ENCODE measurements at regions not wholly inside any gene's neighbourhood (a gene's known extent, or its start where the extent isn't known, plus 50 kb on each side); places are given as distances from the start of the nearest gene placed in this dataset.
A peak's percentile ranks its signal among the peaks of the same experiment; 100 is the strongest.

DNA sequence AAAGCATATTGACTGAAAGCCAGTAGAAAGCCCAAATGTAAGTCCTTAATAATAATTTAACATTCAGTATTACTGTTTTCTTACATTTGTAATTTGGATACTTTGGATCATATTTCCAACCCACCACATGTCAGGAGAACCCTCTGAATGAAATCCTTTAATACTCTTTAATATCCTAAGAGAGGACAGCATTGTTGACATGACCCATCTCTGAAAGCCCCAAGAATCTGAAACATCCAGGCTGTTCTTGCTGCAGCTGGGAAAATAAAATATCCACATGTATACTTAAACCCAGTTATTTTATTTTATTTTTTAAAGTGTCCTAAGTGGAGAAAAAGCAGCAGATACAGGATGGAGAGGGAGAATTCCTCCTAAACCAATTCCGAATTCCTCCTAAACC lies 130.8 kb upstream of the RIPOR2 start:
- DNase-seq (ENCODE audit: low read depth): no peak

DNA sequence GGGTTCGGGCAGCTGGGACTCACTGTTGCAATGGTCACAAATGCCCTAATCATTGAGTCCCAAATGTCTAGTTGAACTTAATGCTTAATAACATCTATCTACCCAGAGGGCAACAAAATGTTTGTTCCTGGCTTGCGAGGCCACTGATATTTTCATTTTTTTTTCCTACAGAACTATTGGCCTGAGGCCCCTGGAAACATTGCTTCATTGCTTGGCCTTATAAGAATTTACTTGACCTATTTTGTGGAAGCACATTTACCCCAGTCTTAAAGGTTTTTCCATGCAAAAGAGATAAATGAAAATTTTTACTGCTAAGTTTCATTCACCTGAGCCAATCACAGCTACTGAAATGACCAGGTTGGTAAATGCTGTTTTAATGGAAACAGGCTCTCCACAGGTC lies 133.1 kb upstream of the RIPOR2 start:
- DNase-seq (ENCODE audit: low read depth): no peak

DNA sequence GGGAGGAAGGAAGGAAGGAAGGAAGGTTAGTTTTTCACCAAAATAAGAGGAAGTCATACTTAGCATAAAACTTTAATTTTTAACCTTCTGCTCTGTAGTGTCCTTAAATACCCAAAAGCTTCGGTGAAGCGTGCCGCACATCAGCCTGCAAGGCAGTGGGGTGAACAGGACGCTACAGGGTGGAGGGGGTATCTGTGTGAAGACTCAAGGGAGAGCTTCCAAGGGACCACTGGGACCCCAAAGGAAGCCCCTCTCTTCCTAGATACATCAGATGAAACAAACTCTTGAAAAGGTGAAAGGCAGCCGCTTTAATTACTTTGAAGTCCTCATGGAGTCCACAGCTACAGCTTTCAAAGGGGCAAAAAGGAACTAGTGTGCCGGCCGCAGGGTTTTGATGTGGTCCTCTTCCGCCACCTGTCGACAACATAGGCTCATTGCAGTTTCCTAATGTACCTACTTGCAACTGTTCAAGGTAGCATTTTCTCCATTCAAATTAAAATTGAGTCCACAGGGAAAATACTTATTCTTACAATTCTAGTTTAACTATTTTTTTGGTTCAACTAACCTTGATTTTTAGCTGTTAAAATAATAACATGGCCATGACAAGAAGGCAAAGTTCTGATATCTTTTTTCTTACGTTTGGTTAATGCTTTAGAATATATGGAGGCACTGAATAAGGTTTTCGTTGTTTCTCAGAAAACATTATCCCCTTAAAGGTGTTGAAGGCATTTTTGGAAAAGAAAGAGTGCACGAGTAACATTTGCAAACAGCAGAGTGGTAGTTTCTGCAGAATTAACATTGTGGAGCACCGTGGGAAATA lies 135.0 kb upstream of the RIPOR2 start:
- DNase-seq (ENCODE audit: low read depth): peak; percentile 57

DNA sequence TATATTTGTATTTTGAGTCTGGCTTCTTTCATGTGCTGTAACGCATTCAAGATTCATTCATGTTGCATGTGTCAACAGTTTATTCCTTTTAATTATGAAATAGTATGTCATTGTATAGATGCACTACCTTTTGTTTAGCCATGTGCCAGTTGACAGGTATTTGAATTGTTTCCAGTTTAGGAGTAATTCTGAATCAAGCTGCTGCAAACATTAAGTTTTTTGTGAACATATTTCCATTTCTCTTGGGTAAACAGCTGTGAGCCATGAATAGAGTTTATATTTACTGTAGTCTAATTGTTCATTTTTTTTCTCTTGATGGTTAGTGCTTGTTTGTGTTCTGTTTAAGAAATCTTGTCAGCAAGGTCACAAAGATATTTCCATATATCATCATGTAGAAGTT lies 142.4 kb upstream of the RIPOR2 start:
- DNase-seq (ENCODE audit: low read depth): no peak

DNA sequence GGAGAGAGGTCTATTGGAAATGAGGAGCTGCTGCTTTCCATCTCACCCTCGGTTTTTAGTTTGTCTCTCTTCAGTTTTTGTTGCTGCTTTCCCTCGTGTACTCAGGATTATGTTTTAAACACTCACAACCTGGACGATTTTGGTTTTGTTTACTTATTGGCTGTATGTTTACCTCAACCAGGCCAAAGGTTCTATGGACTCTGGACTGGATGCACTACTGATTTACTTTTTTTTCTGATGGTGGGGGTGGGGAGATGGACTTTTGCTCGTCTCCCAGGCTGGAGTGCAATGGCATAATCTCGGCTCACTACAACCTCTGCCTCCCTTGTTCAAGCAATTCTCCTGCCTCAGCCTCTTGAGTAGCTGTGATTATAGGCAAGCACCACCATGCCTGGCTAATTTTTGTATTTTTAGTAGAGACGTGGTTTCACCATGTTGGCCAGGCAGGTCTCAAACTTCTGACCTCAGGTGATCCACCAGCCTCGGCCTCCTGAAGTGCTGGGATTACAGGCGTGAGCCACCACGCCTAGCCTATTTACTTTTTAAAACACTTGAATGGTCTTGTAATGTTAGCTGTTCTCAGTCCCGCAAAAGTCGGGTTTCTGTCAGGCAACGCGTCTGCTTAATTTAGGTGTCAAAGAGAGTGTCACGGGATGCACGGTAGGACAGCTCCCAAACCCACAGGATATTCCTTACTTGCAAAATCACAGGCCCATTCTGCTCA lies 148.2 kb upstream of the RIPOR2 start:
- DNase-seq (ENCODE audit: low read depth): no peak

DNA sequence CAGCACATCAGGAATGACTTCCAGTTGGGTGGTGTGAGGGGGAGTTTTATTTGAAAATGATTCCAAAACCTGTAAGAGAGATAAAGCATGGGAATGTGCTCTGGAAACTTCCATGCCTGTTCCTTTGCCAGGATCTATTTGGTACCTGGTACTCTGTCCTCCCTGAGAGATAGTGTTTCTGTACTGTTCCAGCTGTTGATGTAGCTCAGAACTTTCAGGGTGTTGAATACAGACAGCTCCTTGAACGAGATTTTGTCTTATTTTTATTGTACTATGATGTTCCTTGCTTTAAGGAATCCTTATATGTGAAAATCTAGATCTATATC lies 148.7 kb upstream of the RIPOR2 start:
- no peak for DNase-seq (ENCODE audit: low read depth)

DNA sequence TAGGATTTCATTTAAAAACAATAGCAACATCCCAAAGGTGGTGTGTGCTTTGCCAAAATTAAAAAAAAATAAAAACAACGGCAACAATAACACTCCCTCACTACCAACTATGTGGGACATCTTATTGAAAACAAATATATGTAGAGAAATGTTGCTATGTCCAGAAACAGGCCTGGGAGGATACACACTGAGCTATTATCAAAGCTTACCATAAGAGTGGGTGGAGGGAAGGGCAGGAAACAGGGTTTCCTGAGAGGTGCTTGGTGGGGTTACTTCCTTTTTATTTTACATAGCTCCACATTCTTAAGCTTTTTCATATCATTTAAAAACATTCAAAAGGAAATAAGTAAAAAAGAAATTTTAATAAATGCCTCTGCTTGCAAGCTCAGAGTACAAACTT lies 150.0 kb upstream of the RIPOR2 start:
- no peak for DNase-seq (ENCODE audit: low read depth)

DNA sequence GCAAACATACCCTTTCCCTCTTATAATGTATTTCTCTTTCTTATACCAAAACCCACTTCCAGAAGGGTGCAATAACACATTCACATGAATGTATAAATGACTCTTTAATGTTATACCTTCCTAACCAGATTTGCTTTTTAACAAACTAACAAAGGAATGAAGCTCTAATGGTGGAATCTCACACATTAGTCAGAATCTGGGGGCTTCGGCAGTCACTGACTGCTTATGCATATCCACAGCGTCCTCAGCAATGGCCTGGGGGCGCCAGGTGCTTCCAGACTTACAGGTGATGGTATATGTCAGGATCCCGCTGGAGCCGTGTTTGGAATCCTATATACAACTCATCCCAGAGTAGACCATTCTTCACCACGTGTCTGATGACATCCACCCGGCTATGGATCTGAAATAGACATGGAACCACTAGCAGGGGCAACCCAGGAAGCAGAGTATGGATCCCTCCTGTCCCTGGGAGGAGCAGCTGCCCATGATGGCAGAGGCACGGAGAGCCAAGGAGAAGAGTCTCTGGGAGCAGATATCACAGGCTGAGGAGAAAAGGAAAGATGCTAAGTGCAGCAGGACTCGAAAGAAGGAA lies 150.8 kb upstream of the RIPOR2 start:
- DNase-seq (ENCODE audit: low read depth): no peak

DNA sequence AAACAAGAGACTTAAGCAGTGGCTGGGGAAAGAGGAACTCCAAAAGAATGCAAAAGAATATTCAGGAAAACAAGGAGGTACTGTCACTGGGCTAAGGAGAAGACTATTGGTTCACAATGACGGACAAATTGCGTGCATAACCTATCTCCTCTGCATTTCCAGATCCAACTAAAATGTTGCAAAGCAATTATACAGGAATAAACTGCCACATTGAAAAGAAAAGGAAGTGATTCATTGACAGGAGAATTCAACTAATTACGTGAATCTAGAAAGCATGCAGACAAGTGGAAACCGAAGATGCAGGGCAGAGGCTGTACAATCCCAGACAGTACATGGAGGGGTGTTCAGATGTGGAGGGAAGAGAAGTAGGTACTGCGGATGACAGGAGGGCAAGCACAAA lies 152.8 kb upstream of the RIPOR2 start:
- DNase-seq (ENCODE audit: low read depth): no peak

DNA sequence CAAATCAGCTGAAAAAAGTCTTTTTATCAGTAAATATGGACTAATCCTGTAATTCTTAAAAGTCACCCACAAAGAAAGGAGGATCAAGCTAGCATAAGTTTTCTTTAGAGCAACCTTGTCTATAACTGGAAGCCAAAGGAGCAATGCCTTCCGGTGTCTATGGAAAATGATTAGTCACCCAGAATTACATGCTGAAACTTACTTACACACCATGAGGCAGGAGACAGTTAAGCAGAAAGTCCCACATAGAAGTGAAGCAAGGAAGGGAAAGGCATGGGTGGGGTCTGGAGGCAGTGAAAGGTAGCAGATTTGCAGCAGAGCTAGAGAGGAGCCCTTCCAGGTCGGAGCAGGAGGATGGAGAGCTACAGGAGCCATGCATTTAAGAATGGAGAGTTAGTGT lies 153.7 kb upstream of the RIPOR2 start:
- no peak for DNase-seq (ENCODE audit: low read depth)

DNA sequence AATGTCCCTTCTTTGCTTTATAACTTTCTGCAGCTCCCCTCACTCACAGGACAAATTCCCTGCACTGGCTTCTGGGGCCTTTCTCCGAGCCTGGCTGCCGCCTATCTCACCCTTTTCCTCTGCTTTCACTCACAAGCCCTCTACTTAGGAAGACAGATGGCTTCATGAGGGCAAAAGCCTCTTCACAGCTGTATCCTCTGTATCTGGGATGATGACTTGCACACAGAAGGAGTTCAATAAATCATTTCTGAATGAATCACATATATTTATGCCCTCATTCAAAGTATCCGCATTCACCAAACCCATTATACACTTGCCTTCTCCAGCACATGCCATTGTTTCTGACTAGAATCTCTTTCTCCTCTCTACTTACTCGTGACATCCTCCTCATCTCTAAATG lies 159.0 kb upstream of the RIPOR2 start:
- DNase-seq (ENCODE audit: low read depth): no peak

DNA sequence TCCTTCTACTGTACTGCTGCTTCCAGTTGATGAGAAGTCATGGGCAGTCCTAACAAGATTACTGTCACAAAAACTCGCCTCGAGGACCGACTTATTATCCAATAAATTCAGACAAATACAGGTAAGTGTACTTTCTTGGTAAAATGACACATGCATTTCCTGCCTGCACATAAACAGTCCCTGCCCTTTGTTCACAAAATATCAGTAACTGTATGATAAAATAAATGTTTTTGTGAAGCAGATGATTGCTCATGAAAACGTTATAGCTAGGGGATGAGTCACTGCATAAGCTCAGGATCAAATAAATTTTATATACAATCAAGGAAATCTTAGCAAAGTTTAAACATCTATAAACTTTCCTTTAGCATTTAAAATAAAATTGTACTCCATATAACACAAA lies 164.5 kb upstream of the RIPOR2 start:
- DNase-seq (ENCODE audit: low read depth): no peak

DNA sequence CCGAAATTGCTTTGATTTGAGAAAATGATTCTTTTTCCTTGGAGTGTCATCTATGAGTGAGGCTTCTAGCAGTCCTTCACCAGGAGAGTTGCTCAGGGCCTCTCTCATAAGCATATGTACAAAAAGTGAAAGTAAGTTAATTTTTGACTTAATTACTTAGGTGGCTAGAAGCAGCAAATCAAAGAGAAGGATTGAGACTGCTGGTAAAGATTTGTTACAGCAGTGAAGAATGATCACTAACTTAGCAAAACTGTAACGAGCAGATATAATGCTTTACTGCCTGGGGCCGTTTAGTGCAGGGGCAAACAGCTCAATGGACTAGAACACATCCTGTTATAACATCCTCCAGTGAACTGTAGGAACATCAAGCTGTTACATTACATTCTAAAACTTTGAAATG lies 167.8 kb upstream of the RIPOR2 start:
- DNase-seq (ENCODE audit: low read depth): no peak

DNA sequence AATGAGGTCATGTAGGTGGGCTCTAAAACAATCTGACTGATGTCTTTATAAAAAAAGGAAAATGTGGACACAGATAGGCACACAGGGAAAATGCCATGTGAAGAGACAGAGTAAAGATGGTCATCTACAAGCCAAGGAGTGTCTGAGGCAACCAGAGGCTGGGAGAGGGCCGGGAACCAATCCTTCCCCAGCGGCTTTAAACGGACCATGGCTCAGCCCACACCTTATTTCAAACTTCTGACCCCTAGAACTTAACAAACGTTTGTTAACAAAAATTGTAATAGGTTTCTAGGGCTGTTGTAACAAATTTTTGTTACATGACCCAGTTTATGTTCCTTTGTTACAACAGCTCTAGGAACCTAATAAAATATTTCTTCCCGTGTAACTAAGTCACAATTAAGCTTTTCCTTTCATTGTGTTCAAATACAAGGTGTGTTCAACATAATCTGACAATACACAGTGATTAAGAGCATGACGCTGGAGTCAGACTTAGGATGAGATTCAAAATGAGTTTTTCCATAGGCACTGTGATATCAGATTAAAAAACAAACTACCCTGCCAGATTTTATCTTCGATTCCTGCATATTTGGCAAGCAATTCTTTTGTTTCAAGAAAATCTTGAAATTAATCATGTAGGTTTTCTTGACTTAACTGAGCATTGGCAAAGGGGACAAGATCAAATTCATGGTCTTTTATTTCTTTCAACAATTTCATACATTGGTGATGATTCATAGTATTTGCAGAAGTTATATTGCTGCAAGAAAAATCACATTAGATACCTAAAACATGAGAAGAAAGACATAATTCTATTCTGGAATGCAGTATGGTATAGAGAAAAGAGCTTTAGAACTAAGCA lies 169.5 kb upstream of the RIPOR2 start:
- no peak for DNase-seq (ENCODE audit: low read depth)

DNA sequence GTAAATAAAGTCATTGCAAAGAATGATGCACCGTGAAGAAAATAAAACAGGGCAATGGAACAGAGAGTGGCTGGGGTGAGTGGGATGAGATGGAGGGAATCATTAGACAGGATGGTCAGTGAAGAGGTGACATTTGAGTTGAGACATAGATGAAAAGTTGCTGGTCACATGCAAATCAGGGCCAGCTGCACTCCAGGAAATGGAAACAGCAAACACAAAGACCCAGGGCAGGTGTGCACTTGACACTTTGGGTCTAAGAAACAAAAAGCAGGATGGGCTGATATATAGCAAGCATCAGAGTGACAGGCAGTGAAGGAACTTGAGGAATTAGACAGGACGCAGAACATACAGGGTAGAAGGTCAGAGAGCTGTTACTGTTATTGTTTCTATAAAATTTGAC lies 171.5 kb upstream of the RIPOR2 start:
- DNase-seq (ENCODE audit: low read depth): no peak

DNA sequence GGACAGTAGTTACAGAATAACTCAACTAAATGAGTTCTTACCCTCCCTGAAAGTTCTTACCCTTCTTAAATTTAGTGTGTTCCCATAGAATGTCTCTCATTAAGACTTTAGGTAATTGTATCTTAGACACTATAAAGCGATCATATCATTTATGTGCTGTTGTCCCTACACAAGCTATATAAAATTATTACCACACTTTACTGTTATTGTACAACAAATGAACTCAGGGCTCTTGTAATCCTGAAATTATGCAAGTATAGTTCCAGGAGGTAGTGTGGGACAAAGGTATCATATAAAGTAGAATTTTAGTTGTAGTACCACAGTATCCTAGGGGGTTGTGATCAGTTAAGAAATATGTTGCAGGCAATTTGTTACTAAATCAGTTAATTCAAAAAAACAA lies 167.4 kb upstream of the CARMIL1 start:
- no peak for DNase-seq (ENCODE audit: low read depth)

DNA sequence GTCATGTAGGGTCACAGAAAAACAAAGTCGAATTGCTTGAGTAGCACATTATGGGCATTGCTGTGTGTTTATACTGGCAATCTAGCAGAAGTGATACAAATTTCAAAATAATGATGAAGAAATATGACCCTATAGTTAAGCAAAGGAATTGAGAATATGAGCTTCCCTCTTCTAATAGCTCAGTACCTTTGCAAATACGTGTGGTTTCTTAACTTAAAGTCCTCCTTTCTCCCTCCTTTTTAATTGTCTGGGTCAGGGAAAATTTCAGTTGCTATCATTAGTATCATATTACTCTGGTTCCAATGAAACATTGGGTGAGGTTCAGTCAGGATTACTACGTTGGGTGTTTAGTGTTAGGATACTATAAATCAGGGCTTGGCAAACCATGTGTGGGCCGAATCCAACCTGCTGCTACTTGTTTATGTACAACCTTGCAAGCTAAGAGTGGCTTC lies 166.8 kb upstream of the CARMIL1 start:
- no peak for DNase-seq (ENCODE audit: low read depth)

DNA sequence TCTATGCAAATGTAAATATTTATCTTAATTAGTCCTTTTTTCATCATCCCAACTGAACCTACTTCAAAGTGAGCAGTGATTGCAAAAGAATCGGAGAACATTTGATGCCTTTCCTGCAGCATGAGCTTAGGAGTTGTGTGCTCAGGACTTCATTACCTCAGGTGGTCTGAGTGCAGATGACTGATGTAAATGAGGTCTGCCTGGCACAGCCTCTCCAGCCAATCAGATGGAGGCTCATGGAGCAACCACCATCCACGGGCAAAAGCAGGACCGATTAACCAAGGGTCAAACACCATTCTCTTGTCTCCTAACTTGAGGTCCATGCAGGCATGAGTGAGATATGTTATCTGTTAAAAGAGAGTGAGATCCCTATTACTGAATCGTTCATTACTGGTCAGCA lies 165.7 kb upstream of the CARMIL1 start:
- DNase-seq (ENCODE audit: low read depth): no peak

DNA sequence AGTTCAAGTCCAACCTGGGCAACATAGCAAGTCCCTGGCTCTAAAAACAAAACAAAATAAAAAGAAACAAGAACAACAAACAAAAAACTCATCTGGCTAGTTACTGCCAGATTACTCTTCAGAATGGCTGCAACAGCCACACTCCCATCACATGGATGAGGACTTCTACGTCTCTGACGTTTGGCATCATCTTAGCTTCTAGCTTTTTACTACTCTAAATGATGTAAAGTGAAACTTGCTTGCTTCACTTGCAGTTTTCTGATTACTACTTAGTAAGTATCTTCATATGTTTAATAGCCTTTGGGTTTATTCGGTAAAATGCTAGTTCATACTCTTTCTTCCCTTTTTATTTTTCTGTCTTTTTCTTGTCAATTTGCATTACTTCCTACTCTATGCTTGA lies 161.1 kb upstream of the CARMIL1 start:
- DNase-seq (ENCODE audit: low read depth): no peak

DNA sequence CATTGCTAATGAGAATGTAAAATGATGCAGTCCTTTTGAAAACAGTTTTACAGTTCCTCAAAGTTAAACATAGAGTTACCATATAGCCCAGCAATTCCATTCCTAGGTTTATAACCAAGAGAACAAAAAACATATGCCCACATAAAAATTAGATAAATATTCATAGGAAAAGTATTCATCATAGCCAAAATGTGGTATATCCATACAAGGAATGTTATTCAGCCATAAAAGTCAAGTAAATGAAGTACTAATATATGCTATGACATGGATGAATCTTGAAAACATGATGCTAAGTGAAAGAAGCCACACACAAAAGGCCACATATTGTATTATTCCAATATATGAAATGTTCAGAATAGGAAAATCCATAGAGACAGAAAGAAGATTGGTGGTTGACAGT lies 158.0 kb upstream of the CARMIL1 start:
- no peak for DNase-seq (ENCODE audit: low read depth)

DNA sequence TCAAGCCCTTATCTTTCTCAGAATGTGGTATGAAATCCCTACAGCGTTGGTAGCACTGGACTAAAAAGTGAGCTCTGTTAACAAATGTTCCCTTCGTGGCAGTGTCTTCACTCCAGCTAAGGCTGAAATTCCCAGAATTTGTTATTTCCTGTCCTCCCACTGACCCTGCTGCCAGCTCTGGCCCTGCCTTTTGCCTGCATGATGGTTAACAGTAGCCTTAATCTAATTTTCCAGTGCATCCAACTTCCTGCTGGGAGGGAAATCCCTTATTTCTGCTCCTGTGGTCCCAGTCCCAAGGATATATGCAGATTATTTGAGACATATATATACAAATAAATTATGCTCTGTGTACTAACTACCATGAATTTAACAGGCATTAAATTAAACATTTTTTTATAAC lies 157.2 kb upstream of the CARMIL1 start:
- DNase-seq (ENCODE audit: low read depth): no peak

DNA sequence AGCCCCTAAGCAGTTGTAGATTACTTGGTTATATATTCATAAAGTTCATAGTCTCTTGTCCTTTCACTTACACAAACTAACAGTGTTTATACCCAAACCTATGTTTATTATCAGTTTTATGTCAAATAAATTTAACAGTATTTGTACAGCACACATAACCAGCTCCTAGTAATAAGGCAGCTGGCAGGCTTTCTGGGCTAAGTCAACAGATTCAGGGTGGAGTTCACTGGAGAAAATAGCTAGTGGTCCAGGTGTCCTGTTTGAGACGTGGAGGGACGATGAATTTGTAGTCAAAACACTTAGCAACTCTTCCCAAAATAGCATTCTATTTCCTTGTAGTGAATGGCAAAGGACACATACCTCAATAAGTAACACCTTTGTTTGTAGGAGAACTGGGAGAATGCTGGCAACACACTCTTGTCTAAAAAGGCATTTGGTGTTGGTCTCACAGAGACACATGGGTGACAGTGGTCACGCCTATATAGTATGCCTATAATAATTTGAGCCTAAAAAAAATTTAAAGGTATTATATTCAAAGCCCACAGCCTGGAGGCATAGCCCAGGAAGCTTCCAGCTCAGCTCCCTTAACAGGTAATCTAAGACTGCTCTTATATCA lies 156.4 kb upstream of the CARMIL1 start:
- no peak for DNase-seq (ENCODE audit: low read depth)
